Tibial nerve (tissue), 4 donors: ENCODE measurements at regions not wholly inside any gene's neighbourhood (a gene's known extent, or its start where the extent isn't known, plus 50 kb on each side); places are given as distances from the start of the nearest gene placed in this dataset.

Experiments used
- DNase-seq, 2 donors: peaks; one replicate each; pipeline ENCODE4 v3.0.0-alpha.2; 2019; ENCODE audit warnings: low spot score in 2 of 2
- H3K27ac ChIP-seq, 4 donors: fragments of 200-600 bp; sonication (generic) in 3 of 4; one replicate each; pipeline ENCODE4 v1.5.1; 2017 to 2019; ENCODE audit warnings: mild to moderate bottlenecking in 1 of 4
- H3K27me3 ChIP-seq, 2 donors: fragments of 200-600 bp; sonication (generic) in 1 of 2; one replicate each; pipeline versions ENCODE4 v1.5.1 to v1.6.0; 2017 to 2019
- H3K36me3 ChIP-seq, 3 donors: fragments of 200-600 bp; sonication (generic); one replicate each; pipeline ENCODE4 v1.5.1; 2018 to 2019
- H3K4me1 ChIP-seq, 4 donors: fragments of 200-600 bp; sonication (generic) in 3 of 4; one replicate each; pipeline ENCODE4 v1.5.1; 2017 to 2019
- H3K4me3 ChIP-seq, 4 donors: fragments of 200-600 bp; sonication (generic) in 3 of 4; one replicate each; pipeline ENCODE4 v1.5.1; 2017 to 2019; ENCODE audit warnings: mild to moderate bottlenecking in 1 of 4, moderate library complexity in 1 of 4
- H3K9me3 ChIP-seq, 4 donors: fragments of 200-600 bp; sonication (generic) in 3 of 4; one replicate each; pipeline ENCODE4 v1.5.1; 2017 to 2019
- EP300 ChIP-seq, 2 donors: sonication (generic); formaldehyde crosslinking; IDR thresholded peaks; one replicate each; pipeline ENCODE4 v1.6.1; 2017; ENCODE audit warnings: antibody characterized with exemption in 2 of 2, mild to moderate bottlenecking in 1 of 2
- POLR2A ChIP-seq, 2 donors: fragments of 450-650 bp; IDR thresholded peaks; one replicate each; pipeline ENCODE4 v1.6.1; 2017; ENCODE audit warnings: antibody characterized with exemption in 2 of 2, mild to moderate bottlenecking in 2 of 2, moderate library complexity in 2 of 2
- WGBS, 2 donors: methylation state at CpG; one replicate each; pipeline ENCODE4 v1.1.5; 2018; 5-methylcytosine and 5-hydroxymethylcytosine counted together
- TF ChIP-seq, protein P1 (sequence below), 5 experiments: fragments of 200-600 bp in 3 of 5; fragments of 450-650 bp in 2 of 5; sonication (generic) in 3 of 5; IDR thresholded peaks; one replicate each; pipeline ENCODE4 v1.5.1; 2016 to 2019; ENCODE audit warnings: antibody characterized with exemption in 5 of 5, mild to moderate bottlenecking in 3 of 5, moderate library complexity in 2 of 5

DNA sequence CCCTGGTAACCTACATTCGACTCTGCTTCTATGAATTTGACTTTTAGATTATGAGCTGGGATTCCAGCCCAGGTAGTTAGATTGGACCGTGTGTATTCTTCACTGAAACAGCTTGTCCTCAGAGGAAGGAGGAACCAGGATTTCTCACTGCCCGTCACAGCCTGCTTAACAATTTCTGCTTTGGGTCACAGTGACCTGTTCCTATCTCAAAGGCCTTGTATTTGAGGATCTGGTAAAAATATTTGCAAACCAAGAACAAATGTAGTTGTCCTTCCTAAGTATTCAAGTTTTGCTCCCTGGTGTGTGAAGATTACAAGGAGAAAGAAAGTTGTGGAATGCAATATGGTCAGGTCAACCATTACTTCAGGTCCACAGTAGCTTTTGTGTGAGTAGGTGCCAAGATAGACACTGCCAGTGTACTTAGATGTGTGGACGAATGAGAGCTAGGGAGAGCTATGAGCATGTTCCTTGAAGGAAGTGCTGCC is 55.1 kb downstream of the KIF4B start:
- H3K27me3 ChIP-seq, result no peaks in the 10 kb centered on the region
- WGBS, 2 donors, result 58 to 69% methylated on average over 4 of the region's 4 CpGs
- no peaks in the 10 kb centered on the region for H3K9me3 ChIP-seq
- DNase-seq, result no peak
- H3K36me3 ChIP-seq, result no peaks in the 10 kb centered on the region
- H3K4me3 ChIP-seq, result no peak overlapping the region
- TF ChIP-seq EP300 (IDR thresholded peaks at IDR 0.05), result no peak
- TF ChIP-seq, protein P1, sequence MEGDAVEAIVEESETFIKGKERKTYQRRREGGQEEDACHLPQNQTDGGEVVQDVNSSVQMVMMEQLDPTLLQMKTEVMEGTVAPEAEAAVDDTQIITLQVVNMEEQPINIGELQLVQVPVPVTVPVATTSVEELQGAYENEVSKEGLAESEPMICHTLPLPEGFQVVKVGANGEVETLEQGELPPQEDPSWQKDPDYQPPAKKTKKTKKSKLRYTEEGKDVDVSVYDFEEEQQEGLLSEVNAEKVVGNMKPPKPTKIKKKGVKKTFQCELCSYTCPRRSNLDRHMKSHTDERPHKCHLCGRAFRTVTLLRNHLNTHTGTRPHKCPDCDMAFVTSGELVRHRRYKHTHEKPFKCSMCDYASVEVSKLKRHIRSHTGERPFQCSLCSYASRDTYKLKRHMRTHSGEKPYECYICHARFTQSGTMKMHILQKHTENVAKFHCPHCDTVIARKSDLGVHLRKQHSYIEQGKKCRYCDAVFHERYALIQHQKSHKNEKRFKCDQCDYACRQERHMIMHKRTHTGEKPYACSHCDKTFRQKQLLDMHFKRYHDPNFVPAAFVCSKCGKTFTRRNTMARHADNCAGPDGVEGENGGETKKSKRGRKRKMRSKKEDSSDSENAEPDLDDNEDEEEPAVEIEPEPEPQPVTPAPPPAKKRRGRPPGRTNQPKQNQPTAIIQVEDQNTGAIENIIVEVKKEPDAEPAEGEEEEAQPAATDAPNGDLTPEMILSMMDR (IDR thresholded peaks at IDR 0.05), result no peak
- no peak for TF ChIP-seq POLR2A (IDR thresholded peaks at IDR 0.05)
- no peak overlapping the region for H3K27ac ChIP-seq
- no peaks in the 10 kb centered on the region for H3K4me1 ChIP-seq

DNA sequence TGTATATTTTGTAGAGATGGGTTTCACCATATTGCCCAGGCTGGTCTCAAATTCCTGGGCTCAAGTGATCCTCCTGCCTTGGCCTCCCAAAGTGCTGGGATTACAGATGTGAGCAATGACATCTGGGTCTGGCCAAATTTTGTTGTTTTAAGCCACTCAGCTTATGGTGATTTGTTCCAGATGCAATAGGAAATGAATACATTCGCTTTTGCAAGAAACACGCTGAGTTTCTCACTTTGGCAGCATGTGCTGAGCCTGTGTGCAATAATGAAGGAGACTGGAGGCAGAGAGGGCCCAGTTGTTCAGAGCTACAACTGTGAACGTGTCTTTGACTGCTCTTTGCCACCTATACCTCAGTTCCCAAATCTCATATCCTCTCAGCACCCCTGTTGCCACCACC is 56.4 kb downstream of the KIF4B start:
- 48 to 62% methylated on average over 3 of the region's 3 CpGs for WGBS, 2 donors
- H3K27ac ChIP-seq, result no peak overlapping the region
- no peaks in the 10 kb centered on the region for H3K4me1 ChIP-seq
- H3K4me3 ChIP-seq, result no peak overlapping the region
- TF ChIP-seq, protein P1 (IDR thresholded peaks at IDR 0.05), result no peak
- TF ChIP-seq EP300 (IDR thresholded peaks at IDR 0.05) (no peak), POLR2A (IDR thresholded peaks at IDR 0.05) (no peak)
- no peaks in the 10 kb centered on the region for H3K36me3 ChIP-seq
- H3K27me3 ChIP-seq, result no peaks in the 10 kb centered on the region
- H3K9me3 ChIP-seq, result no peaks in the 10 kb centered on the region
- no peak for DNase-seq

DNA sequence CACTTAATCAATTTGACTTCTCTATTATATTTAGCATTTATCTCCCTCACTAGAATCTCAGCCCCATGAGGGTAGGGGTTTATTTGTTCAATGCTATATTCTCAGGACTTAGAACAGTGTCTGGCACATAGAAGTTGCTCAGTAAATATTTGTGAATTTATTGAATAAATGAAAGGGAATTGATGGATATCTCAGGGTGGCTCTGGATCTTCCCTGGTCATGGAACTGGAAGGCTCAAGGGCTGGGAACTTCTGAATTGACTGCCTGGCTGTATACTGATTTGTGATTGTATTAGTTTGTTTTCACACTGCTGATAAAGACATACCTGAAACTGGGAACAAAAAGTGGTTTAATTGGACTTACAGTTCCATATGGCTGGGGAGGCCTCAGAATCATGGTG is 57.2 kb downstream of the KIF4B start:
- no peak overlapping the region for H3K27ac ChIP-seq
- no peak overlapping the region for H3K4me3 ChIP-seq
- no peaks in the 10 kb centered on the region for H3K9me3 ChIP-seq
- no peaks in the 10 kb centered on the region for H3K27me3 ChIP-seq
- no peak for DNase-seq
- no peaks in the 10 kb centered on the region for H3K36me3 ChIP-seq
- TF ChIP-seq, protein P1 (IDR thresholded peaks at IDR 0.05), result no peak
- TF ChIP-seq EP300 (IDR thresholded peaks at IDR 0.05), result no peak
- no peak for TF ChIP-seq POLR2A (IDR thresholded peaks at IDR 0.05)
- H3K4me1 ChIP-seq, result no peaks in the 10 kb centered on the region

DNA sequence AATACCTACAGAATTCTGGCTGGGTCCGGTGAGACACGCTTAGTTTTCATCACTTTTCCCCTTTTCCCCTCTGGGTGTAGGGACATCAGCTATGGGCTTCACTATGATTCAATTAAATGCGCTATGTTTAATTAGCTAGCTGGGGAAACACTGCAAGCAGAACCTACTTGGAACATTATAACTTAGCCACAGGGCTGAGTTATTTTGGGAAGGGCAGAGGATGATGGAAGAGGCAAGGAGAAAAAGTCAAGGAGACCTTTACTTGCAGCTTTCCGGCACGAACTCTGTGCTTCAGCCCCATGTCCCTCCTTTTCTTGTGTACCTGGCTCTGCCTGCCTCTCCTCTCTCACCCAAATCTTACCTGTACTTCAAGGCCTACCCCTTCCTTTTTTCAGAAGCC is 62.8 kb downstream of the KIF4B start:
- Histone ChIP-seq H3K27ac (no peak overlapping the region), H3K4me1 (no peaks in the 10 kb centered on the region), H3K36me3 (no peaks in the 10 kb centered on the region), H3K9me3 (no peaks in the 10 kb centered on the region), H3K27me3 (no peaks in the 10 kb centered on the region), H3K4me3 (no peak overlapping the region)
- DNase-seq, result no peak
- 86 to 93% methylated on average over 5 of the region's 5 CpGs for WGBS, 2 donors
- TF ChIP-seq EP300 (IDR thresholded peaks at IDR 0.05), result no peak
- TF ChIP-seq, protein P1 (IDR thresholded peaks at IDR 0.05), result no peak
- no peak for TF ChIP-seq POLR2A (IDR thresholded peaks at IDR 0.05)

DNA sequence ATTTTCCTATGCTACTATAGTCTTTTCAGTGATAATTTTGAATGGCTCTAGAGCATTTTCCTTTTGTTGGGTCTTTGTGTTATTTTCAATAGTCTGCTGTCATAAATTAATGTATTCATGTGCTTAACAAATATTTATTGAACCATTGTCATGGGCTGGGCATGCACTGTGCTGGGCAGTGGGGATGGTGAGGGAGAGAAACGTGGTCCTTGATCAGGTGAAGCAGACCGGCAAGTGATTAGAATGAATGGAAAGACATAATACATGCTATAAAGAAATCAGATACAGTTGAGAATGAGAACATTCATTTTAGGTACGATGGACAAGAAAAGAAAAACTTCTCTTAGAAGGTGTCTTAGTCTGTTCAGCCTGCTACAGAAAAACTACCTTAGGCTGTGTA is 66.1 kb downstream of the KIF4B start:
- TF ChIP-seq, protein P1 (IDR thresholded peaks at IDR 0.05), result no peak
- no peak for TF ChIP-seq POLR2A (IDR thresholded peaks at IDR 0.05)
- no peak for TF ChIP-seq EP300 (IDR thresholded peaks at IDR 0.05)
- no peaks in the 10 kb centered on the region for H3K9me3 ChIP-seq
- no peak overlapping the region for H3K27ac ChIP-seq
- DNase-seq, result no peak
- H3K36me3 ChIP-seq, result no peaks in the 10 kb centered on the region
- no peaks in the 10 kb centered on the region for H3K27me3 ChIP-seq
- H3K4me1 ChIP-seq, result no peaks in the 10 kb centered on the region
- no peak overlapping the region for H3K4me3 ChIP-seq
- WGBS, 2 donors, result 70 to 73% methylated on average over 3 of the region's 3 CpGs
